ENCODE measurements at regions not wholly inside any gene's neighbourhood (a gene's known extent, or its start where the extent isn't known, plus 50 kb on each side); places are given as distances from the start of the nearest gene placed in this dataset.
"Not testable (repeated sequence)": the region's sequence is repeated elsewhere in the genome, so short reads cannot be mapped to it uniquely, and the experiment has no call there.

- POLR2A ChIA-PET; H3K4me3 ChIP-seq (replicated peaks in 1 of 3; ENCODE audit: insufficient read depth in 1 of 3, low read depth in 1 of 3, low read length in 3 of 3); BruUV-seq (replicated peaks); H2AFZ ChIP-seq (ENCODE audit: low read depth, low read length); H3K36me3 ChIP-seq (ENCODE audit: control insufficient read depth in 2 of 2, extremely low read depth in 1 of 2, insufficient read depth in 2 of 2, low read length in 2 of 2); DNase-seq (ENCODE audit: low read depth, low spot score); H3K4me2 ChIP-seq (ENCODE audit: insufficient read depth, low read length); H3K79me2 ChIP-seq (ENCODE audit: control insufficient read depth, insufficient read depth, low read length); CTCF ChIA-PET; intact Hi-C loops (cut with micrococcal nuclease); H3K9me3 ChIP-seq (replicated peaks; ENCODE audit: control insufficient read depth, insufficient read depth, low read length); dilution Hi-C loops (cut with MboI; ENCODE audit: extremely low pct_ligation_motif_present, low sequenced_read_pairs); H3K9ac ChIP-seq (replicated peaks; ENCODE audit: extremely low read depth, insufficient read depth, low read length); H3K27ac ChIP-seq (ENCODE audit: insufficient read depth, low read depth, low read length); H3K4me1 ChIP-seq (ENCODE audit: control insufficient read depth, extremely low read depth, insufficient read depth, low read length); H4K20me1 ChIP-seq (replicated peaks; ENCODE audit: control insufficient read depth, extremely low read depth, insufficient read depth, low read length); H3K27me3 ChIP-seq (ENCODE audit: control insufficient read depth in 2 of 2, insufficient read depth in 2 of 2, low read length in 2 of 2); FAIRE-seq; H3K9me1 ChIP-seq (replicated peaks; ENCODE audit: control insufficient read depth, extremely low read depth, insufficient read depth, low read length): not testable (repeated sequence)
Observed at GRCh38 chr12:127155935-127156619, 1110.9 kb upstream of the TMEM132C start.

GRCh38 chr12:127157501-127158366 lies 1109.2 kb upstream of the TMEM132C start:
- CTCF ChIA-PET = not testable (repeated sequence)

More at GRCh38 chr12:127157501-127158366, 1109.2 kb upstream of the TMEM132C start:
- H3K9me1 ChIP-seq (replicated peaks; ENCODE audit: control insufficient read depth, extremely low read depth, insufficient read depth, low read length); dilution Hi-C loops (cut with MboI; ENCODE audit: extremely low pct_ligation_motif_present, low sequenced_read_pairs); BruUV-seq (replicated peaks); intact Hi-C loops (cut with micrococcal nuclease); H3K4me3 ChIP-seq (replicated peaks in 1 of 3; ENCODE audit: insufficient read depth in 1 of 3, low read depth in 1 of 3, low read length in 3 of 3); H3K79me2 ChIP-seq (ENCODE audit: control insufficient read depth, insufficient read depth, low read length); H3K27me3 ChIP-seq (ENCODE audit: control insufficient read depth in 2 of 2, insufficient read depth in 2 of 2, low read length in 2 of 2); H3K36me3 ChIP-seq (ENCODE audit: control insufficient read depth in 2 of 2, extremely low read depth in 1 of 2, insufficient read depth in 2 of 2, low read length in 2 of 2); DNase-seq (ENCODE audit: low read depth, low spot score); H3K4me1 ChIP-seq (ENCODE audit: control insufficient read depth, extremely low read depth, insufficient read depth, low read length); H3K9me3 ChIP-seq (replicated peaks; ENCODE audit: control insufficient read depth, insufficient read depth, low read length); POLR2A ChIA-PET; H3K4me2 ChIP-seq (ENCODE audit: insufficient read depth, low read length); H2AFZ ChIP-seq (ENCODE audit: low read depth, low read length); H3K27ac ChIP-seq (ENCODE audit: insufficient read depth, low read depth, low read length); H3K9ac ChIP-seq (replicated peaks; ENCODE audit: extremely low read depth, insufficient read depth, low read length); H4K20me1 ChIP-seq (replicated peaks; ENCODE audit: control insufficient read depth, extremely low read depth, insufficient read depth, low read length); FAIRE-seq: not testable (repeated sequence)

Measured in endothelial cell of umbilical vein (primary cell).